ENCODE measurements at regions not wholly inside any gene's neighbourhood (a gene's known extent, or its start where the extent isn't known, plus 50 kb on each side); places are given as distances from the start of the nearest gene placed in this dataset.

DNA sequence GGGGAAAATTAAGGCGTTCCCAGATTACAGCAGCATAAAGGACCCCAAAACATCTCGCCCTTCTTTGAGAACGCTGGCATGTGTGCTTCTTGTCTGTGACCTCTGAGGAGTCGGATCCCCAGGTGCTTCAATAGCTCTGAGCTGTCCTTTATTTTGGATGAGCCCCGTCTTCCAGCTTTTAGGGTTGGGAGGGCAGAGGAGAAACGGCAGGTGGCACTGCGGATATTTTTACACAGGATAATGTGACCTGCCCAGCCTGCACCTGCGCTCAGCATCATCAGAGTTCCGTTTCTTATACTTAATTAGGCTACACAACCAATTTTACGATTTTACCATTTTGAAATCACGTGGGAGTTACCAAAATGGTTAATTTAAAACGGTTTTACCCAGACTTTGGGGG lies 147.7 kb upstream of the RPS6KA2 start:
- DNase-seq (ENCODE audit: low spot score): no peak

DNA sequence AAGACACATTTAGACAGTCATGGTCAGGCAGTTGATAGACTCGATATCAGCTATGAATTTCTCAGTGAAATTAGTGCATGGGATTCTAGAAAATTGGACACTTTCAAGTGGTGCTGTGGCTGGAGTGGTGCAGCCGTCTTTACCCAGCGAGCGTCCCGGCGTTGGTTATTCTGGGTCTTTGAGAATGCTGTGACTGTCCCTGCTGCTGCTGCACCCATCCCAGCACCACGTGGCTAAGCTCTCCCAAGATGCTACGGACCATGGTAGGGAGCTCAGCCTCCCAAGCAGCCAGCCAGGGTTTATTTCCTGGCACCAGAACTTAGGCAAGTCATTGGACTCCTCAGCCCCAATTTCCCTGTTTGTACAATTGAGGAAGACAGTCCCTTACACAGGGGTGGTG lies 147.2 kb upstream of the RPS6KA2 start:
- no peak for DNase-seq (ENCODE audit: low spot score)

DNA sequence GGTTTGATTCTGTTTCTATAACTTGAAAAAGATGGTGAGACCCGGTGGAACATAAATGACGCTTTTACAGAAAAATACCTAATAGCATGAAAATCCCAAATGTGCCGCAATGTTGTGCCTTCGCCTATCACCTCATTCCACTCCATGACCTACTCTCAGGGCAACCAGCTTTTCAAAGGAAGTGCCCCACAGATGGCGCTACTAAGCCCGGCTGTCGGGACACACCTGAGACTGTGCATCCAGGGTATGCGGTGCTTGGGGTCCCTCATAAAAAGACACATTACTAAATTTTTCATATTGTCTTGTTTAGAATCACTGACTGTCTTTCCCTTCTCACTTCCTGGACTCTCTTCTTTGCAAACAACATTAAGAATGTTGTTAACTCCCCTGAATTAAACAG lies 145.5 kb upstream of the RPS6KA2 start:
- no peak for DNase-seq (ENCODE audit: low spot score)

DNA sequence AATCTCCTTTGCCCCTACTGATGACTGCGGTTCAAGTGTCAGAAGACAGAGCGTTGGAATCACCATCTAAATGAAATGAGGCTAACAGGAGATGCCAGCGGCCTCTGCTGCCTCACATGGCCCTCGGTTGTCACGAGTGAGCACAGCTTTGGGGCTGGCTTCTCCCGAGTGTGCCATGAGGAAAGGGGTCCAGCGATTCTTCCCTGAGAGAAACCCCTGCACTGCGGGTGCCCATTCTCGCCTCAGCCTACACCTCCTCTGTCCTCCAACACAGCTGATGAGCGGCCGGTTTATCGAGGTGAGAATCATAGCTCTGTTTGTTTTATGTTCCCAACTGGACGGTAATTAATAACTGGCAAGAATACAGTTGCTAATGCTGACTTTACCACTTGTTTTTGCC lies 144.7 kb upstream of the RPS6KA2 start:
- DNase-seq (ENCODE audit: low spot score): no peak

DNA sequence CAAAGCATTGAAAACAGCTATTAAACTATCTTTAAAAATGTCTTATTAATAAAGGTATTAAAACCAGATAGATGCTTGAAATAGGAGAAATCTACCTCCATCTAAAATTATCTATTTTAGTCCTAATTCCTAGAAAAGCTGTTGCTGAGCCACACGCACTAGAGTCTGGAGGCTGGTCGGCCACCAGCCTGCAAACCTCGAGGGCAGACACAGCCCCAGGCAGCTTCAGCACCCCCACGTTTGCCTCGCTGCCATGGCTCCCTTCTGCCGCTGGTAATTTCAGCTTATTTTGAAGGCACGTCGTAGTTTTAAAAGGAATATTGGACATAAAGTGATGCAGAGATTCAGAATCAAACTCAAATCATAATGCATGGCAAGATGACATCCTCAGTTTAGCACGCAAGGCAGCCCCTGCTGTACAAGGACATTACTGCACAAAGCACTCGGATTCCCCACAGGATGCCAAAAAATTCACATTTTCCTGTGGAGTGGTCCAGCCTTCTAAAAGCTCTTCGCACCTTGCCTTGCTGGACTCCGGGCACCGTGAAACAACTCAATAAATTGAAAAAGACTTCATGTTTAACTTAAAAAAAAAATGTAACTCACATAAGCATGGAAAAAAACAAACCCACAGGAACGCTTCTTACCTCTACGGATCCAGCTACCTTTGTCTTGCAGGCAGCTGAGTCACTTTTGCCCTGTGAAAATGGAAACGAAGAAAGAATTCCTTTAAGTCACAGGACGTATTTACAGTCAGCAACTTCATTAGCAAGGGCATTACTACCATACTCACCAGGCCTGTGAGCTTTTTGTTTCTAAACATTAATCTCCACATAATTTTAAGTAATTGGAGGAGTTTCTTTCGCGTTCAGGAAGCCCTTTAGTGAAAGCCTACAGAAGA lies 143.4 kb upstream of the RPS6KA2 start:
- DNase-seq (ENCODE audit: low spot score): no peak

DNA sequence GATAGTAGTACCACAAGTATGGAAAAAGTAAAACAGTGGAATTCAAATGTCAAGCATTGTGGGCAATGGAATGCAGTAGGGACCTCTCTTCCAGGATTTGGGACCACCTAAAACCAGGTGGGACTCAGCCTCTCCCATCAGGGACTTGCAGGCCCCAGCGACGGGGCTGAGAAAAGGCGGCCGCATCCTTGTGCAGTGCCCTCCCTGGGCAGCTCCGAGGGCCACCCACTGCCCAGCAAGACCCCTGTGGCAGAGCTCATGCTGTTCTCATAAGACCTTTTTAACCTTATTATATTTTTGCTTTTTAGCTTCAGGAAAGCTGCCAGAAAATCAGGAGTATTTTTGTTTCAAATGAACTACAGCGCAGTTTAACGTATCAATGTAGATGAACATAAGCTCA lies 142.6 kb upstream of the RPS6KA2 start:
- DNase-seq (ENCODE audit: low spot score): no peak

DNA sequence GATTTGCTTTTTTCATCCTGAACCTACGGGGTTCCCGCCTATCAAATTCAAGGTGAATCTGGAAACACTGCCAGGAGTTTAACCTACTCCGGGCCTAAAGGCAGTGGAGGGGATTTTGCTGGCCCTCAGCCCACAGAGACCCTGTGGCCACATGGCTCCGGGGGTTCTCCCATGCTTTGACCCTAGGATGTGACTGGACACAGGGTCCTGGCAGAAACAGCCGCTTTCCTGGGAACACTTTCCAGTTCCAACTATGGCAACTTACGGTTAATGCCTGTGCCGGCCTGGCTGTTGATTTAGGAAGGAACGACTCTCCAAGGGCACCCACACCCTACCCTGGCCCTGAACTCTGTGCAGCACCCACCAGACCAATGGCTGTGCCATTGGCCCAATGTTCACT lies 141.7 kb upstream of the RPS6KA2 start:
- no peak for DNase-seq (ENCODE audit: low spot score)

DNA sequence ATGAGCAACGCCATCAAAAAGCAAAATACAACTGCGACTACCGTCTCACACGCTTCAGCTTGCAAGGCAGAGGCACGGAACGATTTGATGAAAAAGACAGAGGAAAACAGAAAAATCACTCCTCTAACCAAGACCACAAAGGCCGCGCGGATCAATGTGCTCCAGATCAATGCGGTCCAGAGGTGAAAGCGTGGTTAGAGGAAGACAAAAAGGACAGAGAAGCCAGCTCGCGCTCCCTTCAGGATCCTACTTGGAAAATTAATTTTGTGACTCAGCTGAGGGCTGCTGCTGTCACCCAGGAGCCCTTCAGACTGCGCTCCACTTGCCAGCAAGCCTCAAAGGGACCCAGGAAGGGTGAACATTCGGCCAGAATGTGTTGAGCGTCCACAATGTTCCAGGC lies 140.2 kb upstream of the RPS6KA2 start:
- DNase-seq (ENCODE audit: low spot score): no peak

DNA sequence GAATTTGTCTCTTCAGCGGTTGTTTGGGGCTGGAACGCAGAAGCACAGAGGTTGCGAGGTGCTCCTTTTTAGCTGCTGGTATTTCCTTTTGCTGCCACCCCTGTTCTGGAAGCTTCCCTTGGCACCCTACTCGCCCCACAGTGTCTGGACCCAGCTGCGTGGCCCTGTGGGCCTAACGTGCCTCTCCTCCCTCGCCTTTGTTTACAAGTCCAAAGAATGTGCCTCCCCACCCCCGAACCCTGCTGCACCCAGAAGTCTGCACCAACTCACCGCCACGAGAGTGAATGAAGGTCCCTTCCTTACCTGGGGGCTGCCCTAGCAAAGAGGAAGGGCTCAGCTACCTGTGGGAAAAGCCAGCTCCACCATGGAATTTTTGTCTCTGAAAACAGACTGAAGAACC lies 139.7 kb upstream of the RPS6KA2 start:
- no peak for DNase-seq (ENCODE audit: low spot score)

DNA sequence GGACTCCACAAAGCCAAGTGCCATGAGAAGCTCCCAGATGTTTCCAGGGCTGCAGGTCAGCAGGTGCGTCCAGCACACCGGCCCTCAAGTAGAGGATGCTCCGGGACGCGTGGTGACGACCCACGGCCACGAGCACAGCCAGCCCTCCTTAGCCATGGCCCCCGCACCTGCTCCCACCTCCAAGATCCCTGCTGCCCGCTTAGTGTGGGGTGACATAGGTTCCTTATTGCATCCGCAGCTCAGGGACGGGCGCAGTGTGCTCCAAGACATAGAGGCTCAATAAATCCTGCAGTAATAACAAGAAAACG lies 138.1 kb upstream of the RPS6KA2 start:
- no peak for DNase-seq (ENCODE audit: low spot score)

DNA sequence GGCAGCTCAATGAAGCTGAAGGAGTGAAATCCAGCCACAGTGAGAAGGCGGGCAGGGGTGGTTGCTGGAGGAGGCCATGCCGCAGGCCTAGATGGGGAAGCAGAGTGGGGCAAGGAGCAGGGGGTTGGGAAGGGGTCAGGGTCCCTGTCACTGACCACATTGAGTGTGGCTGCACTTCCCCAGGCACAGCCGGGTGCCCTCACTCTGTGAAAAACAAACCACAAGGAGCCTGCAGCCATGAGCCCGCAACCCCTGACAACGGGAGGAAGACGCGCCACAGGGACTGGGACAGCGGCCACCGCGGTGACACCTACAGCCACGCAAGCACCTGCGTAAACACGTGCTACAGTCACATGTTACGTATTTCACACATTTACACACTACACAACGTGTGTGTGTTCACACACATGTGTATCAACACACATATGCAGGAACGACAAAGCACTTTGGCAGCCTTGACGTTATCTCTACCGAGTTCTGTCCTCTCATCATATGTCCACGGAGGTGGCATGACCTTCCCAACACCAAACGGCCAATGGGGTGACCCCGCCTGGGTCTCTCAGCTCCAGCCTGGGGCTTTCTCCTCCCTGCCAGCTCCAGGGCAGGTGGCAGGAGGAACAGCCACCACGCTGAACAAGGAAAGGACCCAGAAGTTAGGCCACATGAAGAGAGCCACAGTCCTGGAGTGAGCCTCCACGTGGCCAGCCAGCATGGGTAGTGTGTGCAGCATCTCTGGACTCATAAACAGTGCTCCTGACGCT lies 137.6 kb upstream of the RPS6KA2 start:
- no peak for DNase-seq (ENCODE audit: low spot score)

DNA sequence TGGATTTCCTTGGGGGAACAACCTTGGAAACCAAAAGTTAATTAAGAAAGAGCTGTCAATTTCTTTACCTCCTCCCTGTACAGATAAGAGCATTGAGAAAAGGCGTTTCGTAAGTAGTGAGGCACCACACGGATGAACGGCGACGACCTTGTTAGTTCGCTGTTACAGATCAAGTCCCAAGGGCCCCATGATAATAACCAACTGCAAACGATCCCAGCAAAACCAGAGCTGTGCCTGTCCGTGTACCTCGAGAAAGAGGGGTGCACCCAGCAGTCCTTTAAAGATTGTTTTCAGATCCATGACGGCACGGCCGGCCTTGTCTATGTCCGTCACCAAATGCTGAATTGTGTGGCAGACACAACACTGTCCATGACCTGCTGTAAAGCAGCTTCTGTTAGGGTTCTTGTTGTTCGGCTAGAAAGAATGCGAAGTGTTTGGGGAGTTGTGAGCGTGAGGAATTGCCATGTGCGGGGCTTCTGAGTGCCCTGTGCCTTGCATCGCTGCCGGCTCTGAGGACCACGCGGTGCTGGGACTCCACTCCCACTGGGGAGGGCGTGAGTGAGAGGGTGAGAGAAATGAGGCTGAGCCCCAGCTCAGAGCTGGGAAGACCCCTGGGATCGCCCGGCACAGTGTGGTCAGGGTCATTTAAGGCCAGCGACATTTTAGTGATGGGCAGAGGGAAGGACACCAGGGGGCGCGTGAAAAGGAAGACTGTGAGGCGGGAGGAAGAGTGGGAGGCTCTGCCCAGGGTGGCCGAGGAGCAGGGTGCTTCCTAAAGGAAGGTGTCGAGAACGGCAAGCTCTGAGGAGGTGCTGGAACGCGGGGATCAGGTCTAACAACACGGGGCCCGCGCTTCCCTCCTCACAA lies 136.8 kb upstream of the RPS6KA2 start:
- DNase-seq (ENCODE audit: low spot score): no peak

DNA sequence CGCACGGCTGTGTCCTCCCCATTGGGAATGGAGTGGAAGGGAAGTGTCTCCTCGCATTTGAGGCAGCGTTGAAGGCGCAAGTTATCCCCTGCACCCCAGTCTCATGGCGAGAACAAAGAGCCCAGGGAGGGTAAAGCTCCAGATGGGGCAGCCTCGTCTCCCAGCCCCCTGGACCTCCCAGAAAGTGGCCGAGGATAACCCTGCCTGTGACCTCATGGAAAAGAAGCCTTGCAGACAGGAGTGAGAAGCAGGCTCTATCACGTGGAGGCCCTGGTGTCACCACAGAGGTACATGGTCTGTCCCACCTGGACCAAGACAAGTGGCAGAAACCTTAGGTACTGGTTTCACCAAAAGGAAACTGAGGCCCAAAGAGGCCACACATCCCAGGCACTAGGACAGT lies 134.8 kb upstream of the RPS6KA2 start:
- DNase-seq (ENCODE audit: low spot score): no peak

DNA sequence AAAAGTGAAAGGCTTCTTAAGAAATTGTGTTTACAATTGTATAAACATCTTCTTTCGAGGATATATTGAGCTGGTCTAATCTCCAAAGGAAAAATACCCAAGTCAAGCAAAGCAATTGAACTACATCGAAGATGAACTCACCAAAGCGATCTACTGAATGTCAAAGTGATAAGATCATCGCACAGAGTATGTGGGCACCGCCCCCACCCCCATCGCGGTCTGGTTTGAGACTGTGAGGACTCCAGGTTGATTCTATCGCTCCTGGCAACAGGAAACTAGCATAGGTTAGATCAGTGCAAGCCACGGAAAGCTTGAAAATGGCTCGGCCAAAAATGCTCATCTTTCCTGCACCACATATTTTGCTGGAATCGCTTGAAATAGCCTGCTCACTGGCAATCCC lies 133.2 kb upstream of the RPS6KA2 start:
- DNase-seq (ENCODE audit: low spot score): no peak

DNA sequence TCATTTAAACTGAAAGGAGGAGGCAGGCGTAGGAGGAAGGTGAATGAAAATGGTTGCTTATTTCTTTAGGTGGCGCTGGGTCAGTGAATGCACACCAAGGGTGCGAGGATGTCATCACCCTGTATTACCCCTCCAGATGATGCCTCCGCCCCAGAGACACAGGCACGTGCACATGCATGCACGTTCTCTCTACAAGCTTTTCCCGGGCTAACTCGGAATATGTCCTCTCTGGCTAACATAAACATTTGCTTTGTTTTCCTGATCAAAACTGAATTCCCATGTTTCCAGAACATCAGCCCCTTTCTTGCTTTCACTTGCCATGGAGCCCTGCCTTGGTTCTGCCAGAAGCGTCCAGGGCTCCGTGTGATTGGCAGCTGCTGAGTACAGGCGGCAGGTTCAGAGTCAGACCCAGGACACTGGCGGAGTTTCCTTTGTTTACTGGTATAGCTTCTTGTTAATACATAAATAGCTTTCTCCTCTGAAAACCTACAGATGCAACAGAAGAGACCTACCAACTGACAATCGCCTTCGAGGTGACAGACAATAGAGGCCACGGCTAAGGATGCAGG lies 131.2 kb upstream of the RPS6KA2 start:
- no peak for DNase-seq (ENCODE audit: low spot score)

DNA sequence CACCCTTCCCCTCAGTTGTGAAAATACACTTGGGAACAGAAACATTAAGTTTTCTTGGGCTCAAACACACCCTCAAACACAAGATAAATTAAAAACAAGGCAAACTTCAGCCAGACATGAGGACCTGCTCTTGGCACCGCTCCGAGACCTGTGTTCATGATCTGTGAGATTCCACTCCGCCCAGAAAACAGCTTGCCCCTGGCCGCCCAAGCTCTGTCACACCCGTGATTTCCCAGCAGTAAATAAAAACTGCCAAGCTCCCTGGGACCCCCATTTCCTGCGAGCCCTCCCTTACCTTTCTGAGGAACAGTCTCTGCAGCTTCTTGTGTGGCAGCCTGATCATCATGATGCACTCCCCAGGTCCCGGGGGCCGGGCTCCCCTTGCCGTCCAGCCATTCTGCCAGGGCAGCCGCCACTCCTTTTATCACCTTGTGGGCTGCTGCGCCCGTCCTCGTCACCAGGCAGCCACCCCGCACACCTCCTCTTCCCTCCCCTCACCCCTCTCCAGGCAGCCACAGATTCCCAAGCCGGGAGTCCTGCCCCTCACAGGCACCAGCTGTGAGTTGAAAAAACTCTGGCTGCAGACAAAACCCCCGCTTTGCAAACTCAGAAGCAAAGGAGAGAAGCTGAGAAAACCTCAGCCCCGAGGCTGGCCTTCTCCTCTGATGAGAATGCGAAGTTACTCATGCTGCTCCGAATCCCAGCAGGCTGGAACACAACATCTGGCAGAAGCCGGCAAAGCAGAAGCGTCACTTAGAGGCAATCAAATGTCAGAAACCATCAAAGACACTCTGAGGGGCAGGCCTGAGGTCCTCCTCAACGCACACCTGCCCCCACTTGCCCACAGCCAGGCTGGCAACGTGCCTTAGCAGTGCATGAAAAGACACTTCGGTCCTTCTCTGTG lies 130.4 kb upstream of the RPS6KA2 start:
- no peak for DNase-seq (ENCODE audit: low spot score)

DNA sequence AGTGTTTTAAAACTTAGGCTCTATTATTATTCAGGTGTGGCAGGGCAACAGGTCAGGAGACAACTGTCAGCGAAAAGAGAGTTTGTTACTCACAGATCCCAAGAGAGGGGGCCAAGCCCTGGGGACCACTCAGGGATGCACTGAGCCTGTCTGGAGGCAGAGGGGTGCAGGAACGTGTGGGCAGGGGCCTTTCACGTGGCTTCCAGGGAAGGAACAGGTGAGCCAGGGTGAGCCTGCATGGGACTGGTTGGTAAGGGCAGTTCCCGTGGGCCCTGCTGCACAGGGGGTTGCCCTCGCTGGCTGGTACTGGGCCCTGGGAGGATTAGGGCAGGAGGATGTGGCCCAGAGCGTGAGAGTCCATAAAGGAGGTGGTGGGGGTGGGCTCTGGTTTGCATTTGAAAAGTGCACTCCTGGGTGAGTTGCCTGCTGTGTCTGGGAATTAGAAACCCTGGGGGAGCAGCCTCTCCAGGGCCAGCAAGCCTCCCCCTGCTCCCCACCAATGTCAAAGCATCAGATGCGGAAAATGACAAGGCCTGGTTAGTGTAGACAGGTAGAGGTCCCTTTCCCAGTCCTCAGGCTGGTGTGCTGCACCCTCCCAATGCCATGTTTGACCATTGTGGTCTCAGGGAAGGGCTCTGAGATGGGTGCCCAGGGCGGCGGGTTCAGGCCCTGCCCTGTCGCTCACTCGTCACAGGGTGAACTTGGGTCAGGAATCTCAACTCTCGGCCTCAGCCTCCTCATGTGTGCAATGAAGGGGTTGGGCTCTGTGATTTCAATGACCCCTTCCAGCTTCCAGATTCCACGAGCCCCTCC lies 127.4 kb upstream of the RPS6KA2 start:
- DNase-seq (ENCODE audit: low spot score): no peak

DNA sequence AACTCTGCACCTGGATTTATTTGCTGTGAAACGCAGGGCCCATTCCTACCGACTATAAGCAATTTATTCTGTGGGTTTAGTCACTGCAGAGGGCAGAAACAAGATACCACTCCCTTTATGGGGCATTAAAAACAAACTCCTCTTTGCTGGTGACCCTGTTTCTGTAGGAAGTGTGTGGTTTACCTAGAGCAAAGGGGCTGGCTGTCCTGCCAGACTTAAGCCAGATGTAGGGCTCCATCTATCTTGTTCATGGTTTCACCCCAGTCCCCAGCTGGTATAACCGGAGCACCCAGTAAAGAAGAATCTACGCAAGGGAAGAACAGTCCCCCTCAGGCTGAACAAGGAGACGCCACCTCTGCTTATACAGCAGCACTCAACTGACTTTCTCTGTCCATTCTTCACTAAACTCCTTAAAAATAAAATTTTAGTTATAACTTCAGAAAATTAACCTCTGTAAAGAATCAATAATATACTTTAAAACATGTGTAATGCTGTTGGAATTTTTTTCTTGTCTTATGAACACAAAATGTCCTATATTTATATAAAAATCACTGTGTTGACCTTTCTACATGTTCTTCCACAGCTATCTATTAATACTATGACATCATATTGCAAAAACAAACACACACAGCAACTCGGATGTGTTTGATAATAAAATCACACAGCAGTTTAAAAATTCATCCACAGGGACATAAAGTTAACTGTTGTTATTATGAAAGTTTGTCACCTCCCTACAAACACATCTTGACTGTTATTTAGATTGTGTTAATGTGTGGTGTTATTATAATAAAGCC lies 126.1 kb upstream of the RPS6KA2 start:
- no peak for DNase-seq (ENCODE audit: low spot score)

DNA sequence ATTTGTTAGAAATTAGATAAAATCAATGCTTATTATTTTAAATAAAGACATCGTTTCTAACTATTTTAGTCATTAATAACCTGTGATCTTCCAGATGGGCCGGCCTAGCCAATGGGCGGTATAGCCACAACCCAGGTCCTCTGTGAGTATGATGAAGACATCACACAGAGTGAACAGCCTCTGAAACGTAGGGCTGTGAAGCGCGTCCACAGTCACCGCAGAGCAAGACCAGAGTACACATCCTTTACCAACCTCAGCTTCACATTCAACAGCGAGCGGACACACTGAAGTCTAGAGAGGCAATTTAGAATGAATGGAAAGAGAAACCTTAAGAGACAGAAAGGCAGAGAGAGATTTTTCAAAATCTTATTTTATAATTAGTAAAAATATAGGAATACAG lies 125.0 kb upstream of the RPS6KA2 start:
- no peak for DNase-seq (ENCODE audit: low spot score)

Measured in kidney capillary endothelial cell (primary cell).